Kidney epithelial cell (primary cell): ENCODE measurements at regions not wholly inside any gene's neighbourhood (a gene's known extent, or its start where the extent isn't known, plus 50 kb on each side); places are given as distances from the start of the nearest gene placed in this dataset.

Source experiments
- DNase-seq: peaks from one replicate; pipeline ENCODE4 v3.0.0-alpha.2; 2010; ENCODE audit warnings: low read depth
- H3K27me3 ChIP-seq: 2 replicates; pipeline ENCODE4 v1.6.0; 2011; ENCODE audit warnings: low read length; ENCODE audit not compliant: control insufficient read depth, insufficient read depth
- H3K36me3 ChIP-seq: 2 replicates; pipeline ENCODE4 v1.5.1; 2011; ENCODE audit warnings: low read length; ENCODE audit not compliant: control insufficient read depth, insufficient read depth
- H3K4me3 ChIP-seq: 2 replicates; pipeline ENCODE4 v1.5.1; 2011; ENCODE audit warnings: low read depth, mild to moderate bottlenecking, control low read depth, low read length
- TF ChIP-seq, protein P1 (sequence below): IDR thresholded peaks from 2 replicates; pipeline ENCODE4 v1.5.1; 2011; ENCODE audit warnings: mild to moderate bottlenecking, moderate library complexity, low read length, control low read depth, inconsistent platforms; ENCODE audit not compliant: insufficient read depth, poor library complexity, severe bottlenecking

DNA sequence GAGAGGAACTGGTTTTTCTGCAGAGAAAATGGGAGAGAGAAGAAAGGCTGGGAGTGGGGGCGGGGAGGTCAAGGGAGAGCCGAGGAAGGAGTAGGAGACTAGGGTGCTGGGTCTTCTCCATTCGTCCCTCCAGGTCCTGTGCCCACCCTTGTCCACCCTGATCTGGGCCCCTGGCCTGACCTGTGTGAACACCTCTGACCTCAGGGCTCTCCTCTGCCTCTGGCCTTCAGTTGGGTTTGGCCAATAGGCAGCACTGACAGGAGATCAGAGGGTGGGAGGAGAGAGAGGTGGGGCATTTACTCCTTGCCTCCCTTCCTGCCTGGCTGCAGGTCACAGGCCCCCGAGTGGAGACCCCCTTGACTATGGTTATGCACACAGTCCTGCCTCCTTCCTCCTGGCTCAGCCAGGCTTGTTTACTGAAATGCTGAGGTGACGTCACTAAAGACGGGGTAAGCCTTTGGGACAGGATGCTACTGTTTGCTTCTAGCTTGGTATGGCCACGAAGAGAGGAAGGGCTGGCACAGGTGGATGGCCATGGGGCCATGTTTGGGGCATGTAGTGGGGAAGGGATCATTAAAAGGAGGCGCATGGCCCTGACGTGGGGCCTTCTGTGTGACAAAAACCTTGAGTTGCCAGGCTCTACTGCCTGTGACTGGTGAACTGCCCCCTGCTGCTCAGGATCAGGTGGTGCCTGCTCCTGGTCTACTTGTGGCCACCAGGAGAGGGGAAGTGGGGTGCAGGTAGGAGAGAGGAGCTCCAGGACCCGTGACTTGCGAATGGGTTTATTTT is 248.7 kb upstream of the CSF3R start:
- TF ChIP-seq, protein P1, sequence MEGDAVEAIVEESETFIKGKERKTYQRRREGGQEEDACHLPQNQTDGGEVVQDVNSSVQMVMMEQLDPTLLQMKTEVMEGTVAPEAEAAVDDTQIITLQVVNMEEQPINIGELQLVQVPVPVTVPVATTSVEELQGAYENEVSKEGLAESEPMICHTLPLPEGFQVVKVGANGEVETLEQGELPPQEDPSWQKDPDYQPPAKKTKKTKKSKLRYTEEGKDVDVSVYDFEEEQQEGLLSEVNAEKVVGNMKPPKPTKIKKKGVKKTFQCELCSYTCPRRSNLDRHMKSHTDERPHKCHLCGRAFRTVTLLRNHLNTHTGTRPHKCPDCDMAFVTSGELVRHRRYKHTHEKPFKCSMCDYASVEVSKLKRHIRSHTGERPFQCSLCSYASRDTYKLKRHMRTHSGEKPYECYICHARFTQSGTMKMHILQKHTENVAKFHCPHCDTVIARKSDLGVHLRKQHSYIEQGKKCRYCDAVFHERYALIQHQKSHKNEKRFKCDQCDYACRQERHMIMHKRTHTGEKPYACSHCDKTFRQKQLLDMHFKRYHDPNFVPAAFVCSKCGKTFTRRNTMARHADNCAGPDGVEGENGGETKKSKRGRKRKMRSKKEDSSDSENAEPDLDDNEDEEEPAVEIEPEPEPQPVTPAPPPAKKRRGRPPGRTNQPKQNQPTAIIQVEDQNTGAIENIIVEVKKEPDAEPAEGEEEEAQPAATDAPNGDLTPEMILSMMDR = no peak
- Histone ChIP-seq H3K36me3 (no peaks in the 10 kb centered on the region), H3K4me3 (no peak overlapping the region), H3K27me3 (no peaks in the 10 kb centered on the region)
- DNase-seq = no peak

DNA sequence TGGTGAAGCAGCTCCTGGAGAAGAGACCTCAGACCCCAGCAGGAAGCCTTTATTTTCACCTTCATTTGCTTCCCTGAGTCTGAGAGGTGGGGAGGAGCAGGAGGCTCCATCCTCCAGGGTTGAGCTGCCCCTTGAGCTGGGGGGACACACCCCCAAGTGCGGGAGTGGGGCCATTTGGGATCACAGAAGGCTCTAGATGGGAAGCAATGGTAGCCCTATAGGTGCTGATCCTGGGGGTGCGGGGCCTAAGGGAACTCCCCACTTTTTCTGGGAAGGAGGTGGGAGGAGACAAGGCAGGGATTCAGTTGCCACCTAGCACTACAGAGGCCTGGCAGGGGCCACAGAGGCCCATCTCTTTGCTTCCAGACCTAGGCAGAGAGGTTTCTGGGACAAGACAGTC is 247.9 kb upstream of the CSF3R start:
- TF ChIP-seq, protein P1 = no peak
- H3K27me3 ChIP-seq = no peaks in the 10 kb centered on the region
- DNase-seq = no peak
- H3K4me3 ChIP-seq = no peak overlapping the region
- no peaks in the 10 kb centered on the region for H3K36me3 ChIP-seq

DNA sequence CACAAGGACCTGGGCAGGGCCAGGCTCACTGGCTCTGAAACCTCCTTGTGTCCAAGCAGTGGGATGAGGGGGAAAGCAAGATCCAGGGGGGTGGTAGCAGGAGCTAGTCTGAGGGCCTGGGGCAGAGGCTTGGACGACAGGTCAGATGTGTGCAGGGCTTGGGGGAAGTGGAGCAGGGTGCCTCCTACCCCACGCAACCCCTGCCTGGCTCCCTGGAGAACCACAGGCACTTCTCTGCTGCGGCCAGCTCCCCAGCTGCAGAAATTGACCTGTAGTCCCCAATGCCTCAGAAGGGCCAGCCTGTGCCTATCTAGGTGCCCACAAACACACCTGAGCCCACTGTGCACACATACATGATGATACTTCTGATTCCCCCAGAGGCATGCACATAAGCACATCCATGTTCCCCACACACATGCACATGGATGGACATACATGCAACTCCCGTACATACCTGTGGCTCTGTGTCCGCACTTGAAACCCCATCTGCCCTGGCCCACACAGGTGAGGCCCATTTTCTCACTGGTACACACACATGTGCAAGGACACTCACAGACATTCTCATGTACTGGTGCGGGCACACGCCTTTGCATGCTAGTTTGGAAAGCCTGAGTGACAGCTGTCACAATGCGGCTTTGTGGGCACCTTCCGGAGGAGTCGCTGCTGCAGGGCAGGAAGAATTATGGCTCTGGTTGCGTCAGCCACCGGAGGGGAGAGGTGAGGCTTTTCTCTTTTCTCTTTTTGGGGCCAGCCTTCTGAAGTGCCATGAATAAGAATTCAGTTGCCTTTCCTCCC is 247.2 kb upstream of the CSF3R start:
- H3K27me3 ChIP-seq = no peaks in the 10 kb centered on the region
- H3K4me3 ChIP-seq = no peak overlapping the region
- TF ChIP-seq, protein P1 = no peak
- no peak for DNase-seq
- H3K36me3 ChIP-seq = no peaks in the 10 kb centered on the region

DNA sequence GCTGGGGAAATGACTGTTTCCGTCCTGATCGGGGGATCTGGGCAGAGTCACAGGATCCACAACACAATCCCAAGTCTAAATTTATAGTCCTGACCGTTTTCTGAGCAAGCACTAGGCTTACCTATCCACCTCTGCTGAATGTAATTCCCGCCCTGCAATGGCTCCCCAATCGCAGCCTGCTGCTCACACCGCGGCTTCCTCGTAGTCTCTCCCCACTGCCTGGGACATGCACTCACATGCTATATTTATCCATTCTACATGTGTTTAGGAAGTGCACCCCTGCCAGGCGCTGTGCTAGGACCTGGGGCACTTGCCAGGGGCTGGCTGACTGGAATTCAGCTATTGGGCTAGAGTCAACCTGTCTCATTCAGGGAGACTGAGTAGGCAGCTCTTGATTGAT is 246.6 kb upstream of the CSF3R start:
- no peak overlapping the region for H3K4me3 ChIP-seq
- no peaks in the 10 kb centered on the region for H3K36me3 ChIP-seq
- no peak for DNase-seq
- TF ChIP-seq, protein P1 = no peak
- H3K27me3 ChIP-seq = no peaks in the 10 kb centered on the region

DNA sequence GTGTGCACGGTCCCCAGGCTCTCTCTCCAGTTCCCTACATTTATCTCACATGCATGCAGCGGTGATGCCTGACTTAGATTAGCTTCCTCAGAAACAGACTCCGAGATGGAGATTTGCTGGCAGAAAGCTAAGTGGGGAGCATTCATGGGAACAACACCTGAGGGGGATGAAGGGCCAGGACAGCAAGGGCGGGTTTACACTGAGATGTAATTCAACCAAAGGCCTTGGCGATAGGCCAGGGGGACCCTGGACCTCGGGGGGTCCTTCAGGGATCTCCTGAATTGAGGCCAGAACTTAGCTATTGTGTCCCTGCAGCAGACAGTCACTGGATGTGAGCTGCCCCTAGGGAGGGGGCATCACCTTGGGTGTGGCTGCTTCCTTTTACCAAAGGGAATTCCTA is 246.1 kb upstream of the CSF3R start:
- TF ChIP-seq, protein P1 = no peak
- Histone ChIP-seq H3K27me3 (no peaks in the 10 kb centered on the region), H3K4me3 (no peak overlapping the region), H3K36me3 (no peaks in the 10 kb centered on the region)
- no peak for DNase-seq
